DOHH2 (cell line): ENCODE measurements at regions not wholly inside any gene's neighbourhood (a gene's known extent, or its start where the extent isn't known, plus 50 kb on each side); places are given as distances from the start of the nearest gene placed in this dataset.

Experiments used
- EZH2phosphoT487 ChIP-seq: fragments of 200-600 bp; sonication (generic); IDR thresholded peaks from 2 replicates; pipeline ENCODE4 v1.6.1; 2017; ENCODE audit warnings: borderline replicate concordance, mild to moderate bottlenecking, antibody characterized with exemption, low read length, moderate library complexity, mixed read lengths
- TF ChIP-seq, protein P1 (sequence below): fragments of 200-600 bp; sonication (generic); IDR thresholded peaks from one replicate; pipeline ENCODE4 v1.5.1; 2014; ENCODE audit warnings: antibody characterized with exemption, mild to moderate bottlenecking, low read depth, low read length; ENCODE audit not compliant: poor library complexity, severe bottlenecking

DNA sequence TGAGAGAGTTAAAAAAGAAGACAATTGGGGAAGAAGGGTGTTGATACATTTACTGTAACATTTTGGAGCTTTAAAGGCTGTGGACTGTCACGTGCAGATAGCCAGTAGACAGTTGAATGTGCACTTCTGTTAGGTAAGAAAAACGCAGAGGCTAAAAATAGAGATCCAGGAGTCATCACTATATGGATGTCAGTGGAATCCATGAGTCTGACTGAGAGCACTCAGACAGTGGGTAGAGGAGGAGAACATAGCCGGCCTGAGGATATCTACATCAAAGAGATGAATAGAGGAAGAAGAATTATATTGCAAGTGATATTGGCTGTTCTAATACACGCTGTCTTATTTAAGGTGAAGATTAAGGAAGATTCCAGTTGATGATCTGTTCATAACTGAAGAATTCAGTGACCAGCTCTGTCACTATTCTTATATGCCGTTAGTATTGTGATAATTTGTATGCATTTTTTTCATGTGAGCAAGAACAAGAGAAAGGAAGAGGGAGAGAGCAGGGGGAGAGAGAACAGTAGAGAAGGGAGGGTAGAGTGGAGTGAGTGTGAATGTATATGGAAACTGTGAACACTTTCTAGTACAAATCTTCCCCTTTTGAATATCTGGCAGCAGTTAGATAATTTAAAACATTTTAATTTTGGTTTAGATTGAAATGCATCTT, 344.8 kb downstream of the CHRM3 start:
- TF ChIP-seq, protein P1, sequence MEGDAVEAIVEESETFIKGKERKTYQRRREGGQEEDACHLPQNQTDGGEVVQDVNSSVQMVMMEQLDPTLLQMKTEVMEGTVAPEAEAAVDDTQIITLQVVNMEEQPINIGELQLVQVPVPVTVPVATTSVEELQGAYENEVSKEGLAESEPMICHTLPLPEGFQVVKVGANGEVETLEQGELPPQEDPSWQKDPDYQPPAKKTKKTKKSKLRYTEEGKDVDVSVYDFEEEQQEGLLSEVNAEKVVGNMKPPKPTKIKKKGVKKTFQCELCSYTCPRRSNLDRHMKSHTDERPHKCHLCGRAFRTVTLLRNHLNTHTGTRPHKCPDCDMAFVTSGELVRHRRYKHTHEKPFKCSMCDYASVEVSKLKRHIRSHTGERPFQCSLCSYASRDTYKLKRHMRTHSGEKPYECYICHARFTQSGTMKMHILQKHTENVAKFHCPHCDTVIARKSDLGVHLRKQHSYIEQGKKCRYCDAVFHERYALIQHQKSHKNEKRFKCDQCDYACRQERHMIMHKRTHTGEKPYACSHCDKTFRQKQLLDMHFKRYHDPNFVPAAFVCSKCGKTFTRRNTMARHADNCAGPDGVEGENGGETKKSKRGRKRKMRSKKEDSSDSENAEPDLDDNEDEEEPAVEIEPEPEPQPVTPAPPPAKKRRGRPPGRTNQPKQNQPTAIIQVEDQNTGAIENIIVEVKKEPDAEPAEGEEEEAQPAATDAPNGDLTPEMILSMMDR, result no peak
- TF ChIP-seq EZH2phosphoT487, result no peak
